Smooth muscle cell (in vitro differentiated cells): ENCODE measurements at regions not wholly inside any gene's neighbourhood (a gene's known extent, or its start where the extent isn't known, plus 50 kb on each side); places are given as distances from the start of the nearest gene placed in this dataset.
"Not testable (repeated sequence)": the region's sequence is repeated elsewhere in the genome, so short reads cannot be mapped to it uniquely, and the experiment has no call there.

Experiments
- DNase-seq: peaks from one replicate; lab custom pipeline; 2025; ENCODE audit not compliant: unreplicated experiment; lab: John Stamatoyannopoulos, UW
- H2AFZ ChIP-seq: fragments of 200-600 bp; sonication (generic); 2 replicates; pipeline ENCODE4 v1.6.0; 2016; ENCODE audit warnings: antibody characterized with exemption, low read depth, mild to moderate bottlenecking
- H3F3A ChIP-seq: fragments of 200-600 bp; sonication (generic); 2 replicates; pipeline ENCODE4 v1.6.0; 2017; ENCODE audit warnings: antibody characterized with exemption, low read depth
- H3K27ac ChIP-seq: fragments of 200-600 bp; sonication (generic); 2 replicates; pipeline ENCODE4 v1.5.1; 2016; ENCODE audit warnings: low read depth, mild to moderate bottlenecking
- H3K27me3 ChIP-seq: fragments of 200-600 bp; sonication (generic); 2 replicates; pipeline ENCODE4 v1.6.1; 2016; ENCODE audit warnings: low read depth, mild to moderate bottlenecking
- H3K36me3 ChIP-seq: fragments of 200-600 bp; sonication (generic); 2 replicates; pipeline ENCODE4 v1.5.1; 2016; ENCODE audit warnings: low read depth
- H3K4me1 ChIP-seq: fragments of 200-600 bp; sonication (generic); 2 replicates; pipeline ENCODE4 v1.5.1; 2016; ENCODE audit warnings: low read depth
- H3K4me2 ChIP-seq: fragments of 200-600 bp; sonication (generic); 2 replicates; pipeline ENCODE4 v1.6.0; 2016; ENCODE audit warnings: mild to moderate bottlenecking
- H3K4me3 ChIP-seq: fragments of 200-600 bp; sonication (generic); 2 replicates; pipeline ENCODE4 v1.5.1; 2016; ENCODE audit warnings: mild to moderate bottlenecking
- H3K79me2 ChIP-seq: fragments of 200-600 bp; sonication (generic); 2 replicates; pipeline ENCODE4 v1.6.0; 2016; ENCODE audit warnings: low read depth, mild to moderate bottlenecking
- H3K9ac ChIP-seq: fragments of 200-600 bp; sonication (generic); 2 replicates; pipeline ENCODE4 v1.6.0; 2016; ENCODE audit warnings: low read depth
- H3K9me3 ChIP-seq: fragments of 200-600 bp; sonication (generic); replicated peaks from 2 replicates; pipeline ENCODE4 v1.5.1; 2016; ENCODE audit warnings: low read depth
- H4K20me1 ChIP-seq: fragments of 200-600 bp; sonication (generic); 2 replicates; pipeline ENCODE4 v1.6.0; 2016; ENCODE audit warnings: low read depth
- CTCF ChIP-seq: fragments of 200-600 bp; sonication (generic); IDR thresholded peaks from 2 replicates; pipeline ENCODE4 v1.5.1; 2017; ENCODE audit warnings: borderline replicate concordance, mild to moderate bottlenecking, antibody characterized with exemption; ENCODE audit not compliant: insufficient read depth, poor library complexity, severe bottlenecking
- WGBS: methylation state at CpG from one replicate; pipeline ENCODE4 v1.1.7; 2016; ENCODE audit warnings: low lambda C conversion rate; 5-methylcytosine and 5-hydroxymethylcytosine counted together

- no peak for TF ChIP-seq CTCF
Observed at GRCh38 chr3:77726517-77726916, 686.6 kb downstream of the ROBO2 start.

GRCh38 chr3:77746048-77746447 is 706.1 kb downstream of the ROBO2 start:
- no peak for TF ChIP-seq CTCF
- no peak for DNase-seq
- H3K27ac ChIP-seq = no peak overlapping the region
- no peak overlapping the region for H3K4me2 ChIP-seq
- no peak overlapping the region for H2AFZ ChIP-seq
- no peaks in the 10 kb centered on the region for H3K4me1 ChIP-seq
- no peaks in the 10 kb centered on the region for H3K27me3 ChIP-seq
- H3K4me3 ChIP-seq = no peak overlapping the region
- H3K79me2 ChIP-seq = no peaks in the 10 kb centered on the region
- WGBS = 94% methylated on average over 1 of the region's 1 CpG
- no peaks in the 10 kb centered on the region for H3F3A ChIP-seq
- no peaks in the 10 kb centered on the region for H3K36me3 ChIP-seq
- no peak overlapping the region for H3K9ac ChIP-seq
- H4K20me1 ChIP-seq = no peaks in the 10 kb centered on the region
- no peaks in the 10 kb centered on the region for H3K9me3 ChIP-seq

More at GRCh38 chr3:77726517-77726916, 686.6 kb downstream of the ROBO2 start:
- no peaks in the 10 kb centered on the region for H3K4me1 ChIP-seq
- no peaks in the 10 kb centered on the region for H3K9me3 ChIP-seq
- no peak for DNase-seq
- WGBS = 61% methylated on average over 1 of the region's 1 CpG
- no peaks in the 10 kb centered on the region for H3F3A ChIP-seq
- no peaks in the 10 kb centered on the region for H3K27me3 ChIP-seq
- no peaks in the 10 kb centered on the region for H3K79me2 ChIP-seq
- H3K36me3 ChIP-seq = no peaks in the 10 kb centered on the region
- no peak overlapping the region for H3K9ac ChIP-seq
- no peak overlapping the region for H3K4me2 ChIP-seq
- H4K20me1 ChIP-seq = no peaks in the 10 kb centered on the region
- H2AFZ ChIP-seq = no peak overlapping the region
- no peak overlapping the region for H3K4me3 ChIP-seq
- no peak overlapping the region for H3K27ac ChIP-seq

- H3K9ac ChIP-seq = no peak overlapping the region
- H3F3A ChIP-seq = no peaks in the 10 kb centered on the region
- no peak overlapping the region for H3K4me2 ChIP-seq
- no peak for DNase-seq
- H3K36me3 ChIP-seq = no peaks in the 10 kb centered on the region
- H3K79me2 ChIP-seq = no peaks in the 10 kb centered on the region
- TF ChIP-seq CTCF = no peak
- no peaks in the 10 kb centered on the region for H3K4me1 ChIP-seq
- no peaks in the 10 kb centered on the region for H3K9me3 ChIP-seq
- no peaks in the 10 kb centered on the region for H4K20me1 ChIP-seq
- H3K27me3 ChIP-seq = no peaks in the 10 kb centered on the region
- H3K27ac ChIP-seq = no peak overlapping the region
- H3K4me3 ChIP-seq = no peak overlapping the region
- peak overlapping the region; percentile 1 for H2AFZ ChIP-seq
Observed at GRCh38 chr3:77746892-77747291, 707.0 kb downstream of the ROBO2 start.

GRCh38 chr3:77756397-77756975 is 716.6 kb downstream of the ROBO2 start:
- not testable (repeated sequence) for H3K9ac ChIP-seq, DNase-seq, H3K36me3 ChIP-seq, H3K79me2 ChIP-seq, H2AFZ ChIP-seq, H3F3A ChIP-seq, H3K4me3 ChIP-seq, H3K9me3 ChIP-seq, H4K20me1 ChIP-seq, H3K27ac ChIP-seq, H3K27me3 ChIP-seq, H3K4me2 ChIP-seq, H3K4me1 ChIP-seq
- WGBS = 95% methylated on average over 6 of the region's 6 CpGs
